Ectodermal cell (in vitro differentiated cells): ENCODE measurements at regions not wholly inside any gene's neighbourhood (a gene's known extent, or its start where the extent isn't known, plus 50 kb on each side); places are given as distances from the start of the nearest gene placed in this dataset.

Source experiments
- H3K27ac ChIP-seq: 2 replicates; pipeline ENCODE4 v1.7.0; 2013; ENCODE audit warnings: mild to moderate bottlenecking, low read depth, low read length; ENCODE audit not compliant: insufficient read depth, poor library complexity, severe bottlenecking
- H3K27me3 ChIP-seq: 2 replicates; pipeline ENCODE4 v1.7.0; 2013; ENCODE audit warnings: mild to moderate bottlenecking, low read length; ENCODE audit not compliant: insufficient read depth, control insufficient read depth, poor library complexity, severe bottlenecking
- H3K36me3 ChIP-seq: one replicate; pipeline ENCODE4 v1.7.0; 2013; ENCODE audit warnings: low read length; ENCODE audit not compliant: control insufficient read depth, insufficient read depth
- H3K4me1 ChIP-seq: one replicate; pipeline ENCODE4 v1.7.0; 2013; ENCODE audit warnings: low read length; ENCODE audit not compliant: control insufficient read depth, insufficient read depth
- H3K4me3 ChIP-seq: 2 replicates; pipeline ENCODE4 v1.7.0; 2013; ENCODE audit warnings: low read depth, low read length, control low read depth; ENCODE audit not compliant: insufficient read depth
- H3K9me3 ChIP-seq: 2 replicates; pipeline ENCODE4 v1.7.0; 2013; ENCODE audit warnings: mild to moderate bottlenecking, low read length, moderate library complexity; ENCODE audit not compliant: control insufficient read depth
- WGBS, 2 experiments: methylation state at CpG; one replicate each; pipeline ENCODE4 v1.1.7; 2013; ENCODE audit warnings: missing lambda C conversion rate in 2 of 2; 5-methylcytosine and 5-hydroxymethylcytosine counted together

- Histone ChIP-seq H3K36me3 (no peaks in the 10 kb centered on the region), H3K9me3 (no peaks in the 10 kb centered on the region), H3K4me3 (peak overlapping the region; percentile 67), H3K27ac (no peak overlapping the region), H3K27me3 (peaks cover 55% of the 10 kb centered on the region), H3K4me1 (no peaks in the 10 kb centered on the region)
- 0% methylated on average over 77 of the region's 77 CpGs for WGBS, 2 experiments
Observed at GRCh38 chr4:180057891-180058671, 2185.1 kb upstream of the TENM3 start.

GRCh38 chr4:180058691-180059215 is 2184.4 kb upstream of the TENM3 start:
- Histone ChIP-seq H3K9me3 (no peaks in the 10 kb centered on the region), H3K4me3 (peak overlapping the region; percentile 67), H3K27ac (no peak overlapping the region), H3K27me3 (peaks cover 55% of the 10 kb centered on the region), H3K36me3 (no peaks in the 10 kb centered on the region), H3K4me1 (no peaks in the 10 kb centered on the region)
- 0 to 1% methylated on average over 63 to 72 of the region's 72 CpGs for WGBS, 2 experiments

GRCh38 chr4:180059216-180059881 is 2183.9 kb upstream of the TENM3 start:
- no peaks in the 10 kb centered on the region for H3K9me3 ChIP-seq
- H3K4me3 ChIP-seq: peak overlapping the region; percentile 67
- H3K4me1 ChIP-seq: no peaks in the 10 kb centered on the region
- H3K27me3 ChIP-seq: peaks cover 55% of the 10 kb centered on the region
- no peak overlapping the region for H3K27ac ChIP-seq
- no peaks in the 10 kb centered on the region for H3K36me3 ChIP-seq
- whole genome bisulfite sequencing, 2 experiments: 0% methylated on average over 40 to 44 of the region's 44 CpGs

GRCh38 chr4:180060159-180060889 is 2182.9 kb upstream of the TENM3 start:
- H3K27ac ChIP-seq: no peak overlapping the region
- H3K36me3 ChIP-seq: no peaks in the 10 kb centered on the region
- H3K4me1 ChIP-seq: no peaks in the 10 kb centered on the region
- no peaks in the 10 kb centered on the region for H3K9me3 ChIP-seq
- peak overlapping the region; percentile 67 for H3K4me3 ChIP-seq
- H3K27me3 ChIP-seq: peaks cover 55% of the 10 kb centered on the region
- WGBS, 2 experiments: 17 to 36% methylated on average over 3 of the region's 6 CpGs

- no peaks in the 10 kb centered on the region for H3K9me3 ChIP-seq
- no peaks in the 10 kb centered on the region for H3K4me1 ChIP-seq
- no peaks in the 10 kb centered on the region for H3K27me3 ChIP-seq
- WGBS, 2 experiments: 90% methylated on average over 1 of the region's 2 CpGs; no CpG with 5 or more reads in 1 of the 2 experiments
- H3K36me3 ChIP-seq: no peaks in the 10 kb centered on the region
- H3K4me3 ChIP-seq: no peak overlapping the region
- no peak overlapping the region for H3K27ac ChIP-seq
Observed at GRCh38 chr4:180081072-180081471, 2162.1 kb upstream of the TENM3 start.

- 82 to 93% methylated on average over 2 to 3 of the region's 4 CpGs for WGBS, 2 experiments
Observed at GRCh38 chr4:180084561-180084960, 2158.6 kb upstream of the TENM3 start.

GRCh38 chr4:180086480-180087190 is 2156.6 kb upstream of the TENM3 start:
- Histone ChIP-seq H3K36me3 (no peaks in the 10 kb centered on the region), H3K4me3 (no peak overlapping the region), H3K27me3 (no peaks in the 10 kb centered on the region), H3K27ac (no peak overlapping the region), H3K9me3 (no peaks in the 10 kb centered on the region), H3K4me1 (no peaks in the 10 kb centered on the region)
- 95 to 97% methylated on average over 1 of the region's 2 CpGs for WGBS, 2 experiments

More at GRCh38 chr4:180084561-180084960, 2158.6 kb upstream of the TENM3 start:
- H3K27ac ChIP-seq: no peak overlapping the region
- H3K36me3 ChIP-seq: no peaks in the 10 kb centered on the region
- H3K4me1 ChIP-seq: no peaks in the 10 kb centered on the region
- no peaks in the 10 kb centered on the region for H3K27me3 ChIP-seq
- no peaks in the 10 kb centered on the region for H3K9me3 ChIP-seq
- no peak overlapping the region for H3K4me3 ChIP-seq

GRCh38 chr4:180098586-180098985 is 2144.6 kb upstream of the TENM3 start:
- H3K9me3 ChIP-seq: no peaks in the 10 kb centered on the region
- no peak overlapping the region for H3K27ac ChIP-seq
- H3K4me3 ChIP-seq: no peak overlapping the region
- H3K36me3 ChIP-seq: no peaks in the 10 kb centered on the region
- H3K4me1 ChIP-seq: no peaks in the 10 kb centered on the region
- H3K27me3 ChIP-seq: no peaks in the 10 kb centered on the region

- Histone ChIP-seq H3K4me1 (no peaks in the 10 kb centered on the region), H3K27me3 (no peaks in the 10 kb centered on the region)
- WGBS, 2 experiments: 92 to 93% methylated on average over 5 of the region's 5 CpGs
Observed at GRCh38 chr4:180099957-180100356, 2143.2 kb upstream of the TENM3 start.

More at GRCh38 chr4:180099957-180100356, 2143.2 kb upstream of the TENM3 start:
- H3K36me3 ChIP-seq: no peaks in the 10 kb centered on the region
- H3K9me3 ChIP-seq: no peaks in the 10 kb centered on the region
- no peak overlapping the region for H3K4me3 ChIP-seq
- H3K27ac ChIP-seq: no peak overlapping the region
